HG03025 (cell line): ENCODE measurements at regions not wholly inside any gene's neighbourhood (a gene's known extent, or its start where the extent isn't known, plus 50 kb on each side); places are given as distances from the start of the nearest gene placed in this dataset.

ENCODE experiments used
- ATAC-seq: cut with Tn5 transposase; IDR thresholded peaks from one replicate; pipeline ENCODE4 v1.9.1; 2021; ENCODE audit warnings: mild to moderate bottlenecking, moderate library complexity; ENCODE audit not compliant: unreplicated experiment, low FRiP score

DNA sequence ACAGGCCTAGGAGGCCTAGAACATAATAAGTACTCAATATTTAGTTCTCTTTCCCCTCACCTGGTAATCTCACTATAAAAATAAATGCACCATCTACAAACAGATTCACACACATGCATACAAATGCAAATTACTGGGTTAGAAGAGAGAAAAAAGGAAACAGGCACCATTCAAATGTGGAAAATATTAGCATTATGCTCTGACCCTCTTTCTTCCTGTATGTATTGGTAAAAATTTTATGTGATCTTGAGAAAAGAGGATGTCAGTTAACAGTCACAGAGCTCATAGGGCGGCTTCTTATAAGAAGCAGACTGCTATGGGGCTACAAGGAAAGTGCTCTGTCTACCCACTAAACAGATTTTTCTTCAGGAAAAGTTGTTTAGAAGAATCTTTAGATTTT, 565.4 kb downstream of the LMO4 start:
- no peak for ATAC-seq

DNA sequence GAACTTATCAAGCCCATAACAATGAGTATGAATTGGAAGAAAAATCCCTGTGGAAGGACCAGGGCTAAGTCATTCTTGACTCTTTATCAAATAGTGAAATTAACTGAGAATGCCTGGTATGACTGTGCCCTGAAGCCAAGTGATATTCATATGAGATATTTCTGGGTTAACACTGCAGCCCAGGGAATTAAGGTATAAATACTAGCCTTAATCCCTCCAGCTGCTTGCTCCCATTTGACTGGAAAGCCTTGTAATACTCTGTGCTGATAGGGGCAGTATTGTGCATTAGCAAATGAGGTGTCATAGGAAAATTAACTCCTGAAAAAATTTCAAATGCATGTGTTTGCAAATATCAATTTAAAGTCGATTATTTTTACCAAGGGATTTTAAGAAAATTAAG, 568.8 kb downstream of the LMO4 start:
- ATAC-seq: no peak

DNA sequence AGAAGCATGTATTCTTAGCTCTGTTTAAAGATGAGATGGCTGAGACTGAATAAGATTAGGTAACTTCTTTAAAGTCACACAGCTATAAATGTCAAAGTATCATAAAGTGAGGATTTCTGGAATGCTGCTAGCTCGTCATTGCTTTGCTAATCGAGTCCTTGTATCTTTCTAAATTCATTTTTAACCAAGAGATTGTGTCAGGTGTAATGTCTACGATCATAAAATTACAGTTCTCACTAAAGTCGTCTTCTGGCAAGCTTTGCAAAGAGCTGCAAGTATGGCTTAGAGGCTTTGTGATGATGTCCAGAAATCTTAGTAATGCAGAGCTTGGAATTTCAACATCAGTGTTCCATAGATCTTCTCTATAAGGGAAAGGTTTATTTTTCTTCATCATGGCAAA, 569.8 kb downstream of the LMO4 start:
- no peak for ATAC-seq

DNA sequence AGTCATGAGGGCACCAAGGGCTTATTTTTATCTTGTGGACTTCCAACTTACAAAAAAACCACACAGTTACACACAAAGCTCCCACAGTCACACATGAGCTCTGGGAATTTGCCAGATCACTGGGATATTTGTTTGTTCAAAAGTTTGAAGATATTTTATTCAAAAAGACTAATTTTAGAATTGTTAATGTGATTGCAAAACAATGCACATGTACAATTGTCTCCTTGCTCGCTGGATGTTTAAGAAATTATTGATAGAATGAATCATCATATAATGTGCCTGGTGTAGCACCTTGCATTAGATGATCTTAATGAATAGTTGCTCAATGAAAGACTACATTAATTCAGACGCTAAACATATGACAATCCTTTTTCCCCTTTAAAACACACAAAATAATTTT, 570.3 kb downstream of the LMO4 start:
- no peak for ATAC-seq

DNA sequence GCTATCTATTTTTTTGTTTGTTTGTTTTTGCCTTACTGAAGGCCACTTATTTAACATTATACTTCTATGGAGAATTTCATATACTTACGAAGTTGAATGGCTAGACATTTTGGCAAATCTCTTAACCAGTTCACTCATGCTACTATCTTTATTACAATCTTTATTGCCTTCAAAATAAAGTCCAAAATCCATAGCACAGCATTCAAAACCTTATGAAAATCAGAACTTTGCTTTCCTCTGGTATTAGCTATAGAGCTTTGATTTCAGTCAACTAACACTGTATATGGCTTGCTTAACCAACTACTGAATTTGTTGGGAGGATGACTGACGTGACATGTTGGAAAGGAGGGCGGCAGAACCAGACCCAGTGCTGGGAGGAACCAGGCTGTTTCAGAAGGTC, 571.1 kb downstream of the LMO4 start:
- no peak for ATAC-seq

DNA sequence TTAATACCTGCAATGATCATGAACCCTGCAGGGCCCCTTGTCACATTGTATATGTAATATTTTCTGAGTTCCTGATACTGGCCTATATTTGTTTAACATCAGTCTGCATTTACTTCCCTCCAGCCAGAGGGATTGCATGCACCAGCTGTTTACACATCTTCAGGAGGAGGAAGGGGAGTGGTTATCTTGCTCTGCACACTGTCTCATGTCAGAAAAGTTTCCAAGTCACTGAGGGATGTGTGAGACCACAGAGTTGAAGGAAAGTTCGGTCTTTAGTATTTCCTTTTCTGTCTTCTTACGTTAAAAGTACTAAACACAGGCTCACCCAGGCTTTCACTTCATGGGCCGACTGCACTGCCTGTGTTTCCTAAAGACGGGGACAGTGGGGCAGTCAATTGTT, 574.1 kb downstream of the LMO4 start:
- no peak for ATAC-seq

DNA sequence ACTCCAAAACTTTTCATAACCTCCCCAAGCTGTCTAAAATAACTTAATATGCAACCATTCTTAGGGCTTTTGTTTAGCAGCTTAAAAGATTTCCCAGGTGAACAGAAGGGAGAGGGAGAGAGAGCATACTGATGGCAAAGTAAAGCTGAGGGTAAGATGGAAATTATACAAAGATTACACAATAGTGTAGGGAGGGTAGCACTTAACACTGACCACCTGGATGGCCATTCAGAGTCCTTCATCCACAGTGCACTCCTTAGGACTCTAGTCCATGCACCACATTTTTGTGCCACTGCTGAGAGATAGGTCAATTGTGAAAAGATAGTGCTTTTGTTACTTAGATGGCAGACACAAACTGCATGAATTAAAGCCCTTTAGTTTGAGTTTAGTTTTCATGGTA, 574.6 kb downstream of the LMO4 start:
- no peak for ATAC-seq

DNA sequence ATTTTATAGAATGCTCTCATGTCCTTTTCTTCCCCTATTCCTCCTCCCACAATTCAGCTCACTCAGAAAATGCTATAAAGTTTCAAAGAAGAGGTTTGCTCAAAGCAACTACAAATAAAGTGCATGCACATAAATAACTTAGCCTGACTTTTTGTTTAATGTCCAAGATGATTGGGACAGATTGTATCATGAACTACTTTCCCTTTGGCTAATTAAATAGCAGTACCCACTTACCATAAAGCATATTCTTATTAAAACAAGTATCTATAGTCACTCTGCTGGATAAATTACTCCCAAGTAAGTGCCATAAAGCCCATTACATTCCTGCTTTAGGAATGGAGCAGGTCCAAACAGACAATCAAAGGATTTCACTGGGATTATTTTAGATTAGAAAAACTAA, 576.0 kb downstream of the LMO4 start:
- ATAC-seq: no peak

DNA sequence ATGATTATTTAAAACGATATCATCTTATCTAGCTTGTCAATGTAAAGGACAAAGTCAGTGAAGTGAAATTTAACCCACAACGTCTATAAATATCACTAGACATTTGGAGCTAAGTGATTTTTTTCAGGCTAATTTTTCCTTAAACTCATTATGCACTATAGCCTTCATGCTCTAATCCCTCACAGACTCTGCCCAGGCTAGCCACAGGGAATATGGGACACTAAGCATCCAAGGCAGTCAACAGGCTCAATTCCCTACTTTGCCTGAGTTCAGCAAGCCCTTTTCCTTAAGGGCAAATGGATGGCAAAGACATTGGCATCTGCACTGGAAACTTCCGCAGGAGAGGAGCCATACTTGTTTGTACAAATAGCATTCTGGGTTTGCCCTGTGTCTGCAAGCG, 577.0 kb downstream of the LMO4 start:
- ATAC-seq: no peak

DNA sequence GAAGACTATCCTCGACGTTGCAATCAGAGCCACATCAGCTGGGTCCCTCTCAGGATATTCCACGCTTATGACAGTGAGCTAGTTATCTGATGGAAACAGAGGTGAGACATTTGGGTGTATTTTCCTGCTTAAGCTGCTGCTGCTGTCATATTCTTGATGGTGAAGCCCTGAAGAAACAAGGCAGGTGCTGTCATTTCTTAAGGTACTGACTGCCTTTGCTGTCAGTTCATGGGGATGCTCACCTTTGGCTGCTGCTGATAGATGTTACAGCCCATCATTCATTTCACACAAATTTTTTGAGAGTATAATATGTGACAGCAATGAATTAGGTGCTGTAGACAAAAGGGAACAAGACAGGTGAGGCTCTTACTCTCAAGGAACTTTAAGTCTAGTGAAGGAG, 577.4 kb downstream of the LMO4 start:
- no peak for ATAC-seq

DNA sequence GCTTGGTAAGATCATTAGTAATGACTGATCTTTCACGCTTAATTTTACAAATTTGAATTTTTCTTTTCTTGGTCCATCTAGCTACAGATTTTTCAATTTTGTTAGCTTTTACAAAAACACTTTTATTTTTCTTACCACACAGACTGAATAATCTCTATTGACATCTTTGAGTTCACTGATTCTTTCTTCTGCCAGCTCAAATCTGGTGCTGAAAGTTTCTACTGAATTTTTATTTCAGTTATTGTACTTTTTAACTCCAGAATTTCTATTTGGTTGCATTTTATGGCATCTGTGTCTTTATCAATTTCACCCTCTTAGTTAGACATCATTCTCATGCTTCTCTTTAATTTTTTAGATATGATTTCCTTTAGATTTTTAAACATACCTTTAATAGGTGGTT, 584.7 kb downstream of the LMO4 start:
- no peak for ATAC-seq

DNA sequence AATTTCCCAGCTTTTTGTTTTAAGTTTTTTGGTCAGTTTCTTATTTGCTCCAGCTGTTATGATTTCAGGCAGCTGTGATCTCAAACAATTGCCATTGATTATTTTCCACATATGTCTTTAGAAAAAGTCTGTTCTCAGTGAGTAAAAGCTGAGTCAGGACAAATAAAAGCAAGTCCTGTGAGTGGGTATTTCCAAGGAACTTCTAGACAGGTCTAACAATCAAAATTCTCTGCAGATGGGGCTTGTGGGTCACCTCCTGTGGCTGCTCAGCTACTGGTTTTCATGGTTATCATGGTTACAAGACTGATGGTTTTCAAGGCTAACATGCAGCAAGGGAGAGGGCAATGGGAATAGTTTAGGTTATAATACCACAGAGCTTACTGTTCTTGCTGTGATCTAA, 585.7 kb downstream of the LMO4 start:
- ATAC-seq: no peak

DNA sequence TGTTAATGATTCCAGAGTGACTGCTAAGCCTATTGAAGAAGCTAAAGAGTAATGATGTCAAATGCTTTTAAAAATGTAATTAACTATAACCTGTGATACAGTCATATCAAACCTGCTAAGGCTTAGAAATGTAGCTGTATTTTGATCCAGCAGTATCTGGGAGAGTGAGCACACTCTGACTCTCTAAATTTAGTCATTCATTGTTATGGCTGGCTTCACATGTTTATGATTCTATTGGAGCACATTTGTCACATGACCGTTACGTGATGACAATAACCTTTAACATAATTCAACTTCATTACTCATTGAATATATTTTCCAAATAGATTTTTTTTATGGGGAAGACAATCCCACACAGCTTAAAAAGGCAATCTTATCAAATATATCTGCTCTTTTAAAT, 587.1 kb downstream of the LMO4 start:
- no peak for ATAC-seq

DNA sequence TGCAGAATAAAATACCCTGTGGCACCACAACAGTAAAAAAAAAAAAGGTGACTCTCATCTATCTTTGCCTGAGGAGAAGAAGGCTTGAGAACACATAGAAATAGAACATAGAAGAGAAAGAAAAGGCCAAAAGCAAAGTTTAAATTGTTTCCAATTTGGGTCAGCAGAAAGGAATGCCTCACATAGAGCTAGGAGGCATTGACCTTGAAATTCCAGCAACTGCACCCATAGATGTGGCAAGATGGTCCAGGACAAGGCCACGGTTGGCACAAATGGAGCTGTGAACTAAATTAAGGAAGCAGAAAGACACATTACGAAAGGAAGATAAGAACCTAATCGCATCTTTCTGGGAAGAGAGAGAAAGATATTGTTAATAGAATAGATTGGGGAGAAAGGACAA, 588.3 kb downstream of the LMO4 start:
- ATAC-seq: no peak

DNA sequence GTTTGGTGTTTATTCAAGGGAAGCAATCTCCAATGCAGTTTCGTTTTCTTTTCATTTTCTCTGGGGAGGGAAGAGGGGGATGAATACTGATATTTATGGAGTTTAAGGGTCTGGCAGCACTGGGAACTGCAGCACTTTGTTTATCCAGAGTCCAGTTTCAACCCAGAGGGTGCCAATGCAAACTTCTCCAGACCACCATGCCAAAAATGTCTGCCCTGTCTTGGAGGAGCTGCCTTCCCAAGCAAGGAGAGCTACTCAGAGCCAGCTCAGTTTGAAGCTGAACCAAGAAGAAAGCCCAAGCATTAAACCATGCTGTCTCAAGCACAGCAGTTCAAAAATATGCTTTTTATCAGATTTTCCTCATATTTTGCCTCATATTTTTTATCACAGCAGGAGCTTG, 589.7 kb downstream of the LMO4 start:
- no peak for ATAC-seq

DNA sequence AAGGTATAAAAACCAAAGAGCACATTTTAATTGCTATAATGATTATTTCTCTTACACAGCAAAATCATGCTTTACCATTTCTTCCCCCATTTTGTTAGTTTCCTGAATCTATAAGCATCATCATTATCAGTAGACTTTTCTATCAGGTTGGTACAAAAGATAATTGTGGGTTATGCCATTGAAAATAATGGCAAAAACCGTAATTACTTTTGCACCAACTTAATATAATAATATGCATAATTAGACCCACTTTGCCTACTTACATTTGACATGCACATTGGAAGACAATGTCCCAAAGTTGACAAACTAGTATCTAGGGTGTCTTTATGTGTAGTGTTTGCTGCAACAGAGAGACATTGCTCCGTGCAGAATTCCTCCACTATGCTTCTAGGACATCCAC, 594.2 kb downstream of the LMO4 start:
- ATAC-seq: no peak

DNA sequence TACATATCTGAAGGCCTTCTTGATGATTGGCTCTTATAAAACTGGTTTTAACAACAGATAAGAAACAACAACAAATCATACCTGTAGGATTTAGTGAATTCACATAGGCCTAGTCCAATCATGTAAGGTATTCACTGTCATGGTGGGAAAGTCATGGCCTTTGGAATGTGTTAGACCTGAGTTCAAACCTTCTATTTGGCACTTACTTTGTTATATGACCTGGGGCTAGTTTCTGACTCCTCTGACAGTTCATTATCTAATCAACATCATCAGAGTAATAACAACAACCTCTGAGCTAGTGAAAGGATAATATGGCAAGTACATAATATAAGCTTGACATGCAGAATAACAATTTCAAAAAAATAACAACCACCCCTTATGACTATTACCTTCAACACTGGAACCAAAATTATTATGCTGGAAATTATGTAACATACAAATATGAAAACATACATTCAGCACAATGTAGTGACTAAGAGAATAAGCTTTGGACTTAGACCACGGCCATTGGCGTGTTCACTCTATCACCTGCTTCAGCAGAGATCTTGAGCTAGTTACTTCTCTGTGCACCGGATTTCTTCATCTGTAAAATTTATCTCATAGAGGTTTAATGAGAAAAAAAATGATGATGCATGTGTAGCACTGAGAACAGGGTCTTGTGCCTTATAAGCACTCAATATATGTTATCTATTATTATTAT, 597.6 kb downstream of the LMO4 start:
- no peak for ATAC-seq

DNA sequence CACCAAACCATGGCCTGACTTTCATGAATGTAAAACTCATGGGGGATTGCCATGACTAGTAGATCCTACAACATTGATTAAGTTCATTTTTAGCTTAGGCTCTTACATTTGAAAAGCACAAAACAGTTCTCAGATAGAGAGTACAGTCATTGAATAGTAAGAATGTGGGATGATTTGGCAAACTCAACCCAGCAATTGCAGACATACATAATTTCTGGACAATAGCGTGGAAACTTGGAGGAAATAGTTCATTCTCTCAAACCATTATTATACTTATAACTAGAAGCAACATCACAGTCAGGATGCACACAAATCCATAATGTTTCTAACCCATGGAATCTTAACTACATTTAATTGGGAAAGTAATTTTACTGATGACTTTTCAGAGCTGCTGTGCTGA, 598.2 kb downstream of the LMO4 start:
- ATAC-seq: no peak

DNA sequence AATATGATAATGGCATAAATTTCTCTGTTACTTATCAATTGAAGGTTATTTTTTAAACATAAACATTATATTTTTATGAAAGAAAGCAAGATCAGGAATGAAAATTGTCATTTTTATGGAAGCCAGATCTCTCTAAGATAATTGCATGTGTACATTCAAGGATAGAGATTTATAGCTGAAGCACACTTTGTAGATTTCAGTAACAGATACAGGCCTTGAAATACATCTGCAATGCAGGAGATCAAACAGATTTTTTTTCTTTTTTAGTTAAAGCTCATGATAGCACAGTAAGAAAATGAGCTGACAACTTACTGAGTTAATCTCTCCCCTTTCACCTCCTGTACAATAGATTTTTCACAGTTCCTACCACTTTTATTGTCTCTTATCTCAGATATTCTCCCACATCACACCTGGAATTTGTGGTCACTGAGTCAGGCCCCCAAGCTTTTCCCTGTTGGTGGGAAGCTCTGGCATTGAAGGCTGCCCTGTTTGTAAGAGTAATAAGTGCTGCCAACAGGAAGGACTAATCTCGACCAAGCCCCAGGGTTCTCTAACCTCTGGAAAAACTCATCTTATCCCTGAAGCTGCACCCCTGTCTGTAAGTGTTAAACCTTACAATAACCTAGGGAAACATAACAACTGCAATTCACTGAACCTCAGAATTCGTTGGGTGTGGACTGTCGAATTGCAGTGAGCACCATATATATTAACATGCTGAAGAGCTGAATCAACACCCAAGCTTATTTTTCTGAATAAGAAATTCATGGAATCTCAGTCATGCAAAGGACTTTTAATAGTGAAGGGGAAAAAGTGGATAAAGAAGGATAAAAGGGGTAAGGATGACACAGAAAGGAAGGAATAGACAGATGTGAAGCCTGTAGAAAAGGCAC, 599.0 kb downstream of the LMO4 start:
- ATAC-seq: no peak

DNA sequence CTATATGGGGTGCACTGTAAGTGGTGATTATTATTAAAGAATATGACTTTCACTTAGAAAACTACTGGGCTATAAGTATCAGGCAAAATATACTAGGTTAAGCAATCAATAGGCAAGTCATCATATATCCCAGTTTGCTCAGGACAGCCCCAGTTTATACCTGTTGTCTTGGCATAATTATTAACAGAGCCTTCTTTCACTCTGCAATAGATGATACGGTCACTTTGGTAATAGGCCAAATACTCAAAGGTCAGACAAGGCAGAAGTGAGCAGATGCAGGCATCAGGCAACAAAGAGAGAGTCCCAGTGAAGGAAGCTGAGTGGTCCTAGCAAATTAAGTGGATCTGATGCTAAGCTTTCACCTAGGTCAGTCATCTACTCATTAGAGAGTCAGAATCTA, 599.9 kb downstream of the LMO4 start:
- no peak for ATAC-seq

DNA sequence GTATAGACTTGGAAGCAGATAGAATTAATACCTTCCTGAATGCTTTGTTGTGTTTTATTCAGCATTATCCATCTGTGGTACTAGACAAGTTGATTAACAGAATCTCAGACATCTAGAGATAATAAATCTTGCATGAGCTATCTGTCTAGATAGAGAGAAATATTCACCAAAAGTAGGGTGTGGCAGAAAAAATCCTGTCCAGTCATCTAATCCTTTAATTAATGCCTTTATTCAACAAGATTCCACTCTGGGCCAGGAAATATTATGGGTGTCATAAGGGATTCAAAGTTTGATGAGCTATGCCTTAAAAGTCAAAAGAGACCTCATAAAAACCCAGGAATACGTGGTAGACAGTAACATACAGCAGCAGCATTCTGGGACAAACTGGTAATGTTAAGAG, 601.2 kb downstream of the LMO4 start:
- no peak for ATAC-seq

DNA sequence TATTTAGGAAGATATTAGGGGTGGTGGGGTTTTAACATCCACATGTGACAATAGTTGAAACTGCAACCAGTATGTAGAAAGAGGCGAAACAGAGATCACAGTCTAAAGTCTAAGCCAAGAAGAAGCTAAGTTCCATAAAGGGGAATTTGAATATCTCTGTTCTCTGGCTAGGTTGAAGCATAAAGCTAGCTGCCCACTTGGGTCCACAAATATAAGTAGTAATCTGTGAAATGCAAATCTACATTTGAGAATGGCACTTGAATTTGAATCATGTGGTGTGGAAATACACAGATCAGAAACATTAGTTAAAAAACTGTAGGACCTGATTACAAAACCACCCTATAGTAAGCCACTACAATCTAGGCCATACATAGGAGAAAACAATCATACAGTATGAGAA, 602.1 kb downstream of the LMO4 start:
- no peak for ATAC-seq
